HepG2 (cell line): ENCODE measurements at regions not wholly inside any gene's neighbourhood (a gene's known extent, or its start where the extent isn't known, plus 50 kb on each side); places are given as distances from the start of the nearest gene placed in this dataset.

ENCODE experiments used
- FOXA3 ChIP-seq: IDR thresholded peaks from 2 replicates; pipeline ENCODE4 v1.6.1; 2016; ENCODE audit warnings: missing genetic modification reagents, missing compliant biosample characterization
- FOXP1 ChIP-seq, 2 experiments: fragments of 450-650 bp in 1 of 2; IDR thresholded peaks; 2 replicates each; pipeline ENCODE4 v1.6.1; 2017 to 2018; ENCODE audit warnings: antibody characterized with exemption in 1 of 2
- NFE2L1 ChIP-seq: sonication (generic); formaldehyde crosslinking; IDR thresholded peaks from 2 replicates; pipeline ENCODE4 v1.4.0; 2020; ENCODE audit warnings: missing genetic modification reagents, mild to moderate bottlenecking, borderline replicate concordance
- REST ChIP-seq, 2 experiments: IDR thresholded peaks; 2 replicates each; pipeline ENCODE4 v1.6.1; 2011 to 2012; ENCODE audit warnings: low read length in 2 of 2, borderline replicate concordance in 1 of 2, low read depth in 1 of 2, mild to moderate bottlenecking in 1 of 2, moderate library complexity in 1 of 2
- RFX5 ChIP-seq: IDR thresholded peaks from 2 replicates; pipeline ENCODE4 v1.6.1; 2011; ENCODE audit warnings: low read depth, low read length, improper control_type of control experiment
- SP2 ChIP-seq: sonication (generic); formaldehyde crosslinking; IDR thresholded peaks from 2 replicates; pipeline ENCODE4 v1.5.1; 2020; ENCODE audit warnings: mild to moderate bottlenecking, missing genetic modification reagents
- ZNF335 ChIP-seq: sonication (generic); formaldehyde crosslinking; IDR thresholded peaks from 2 replicates; pipeline ENCODE4 v1.4.0; 2020; ENCODE audit warnings: missing genetic modification reagents
- ZSCAN22 ChIP-seq: sonication (generic); formaldehyde crosslinking; IDR thresholded peaks from 2 replicates; pipeline ENCODE4 v1.4.0; 2020; ENCODE audit warnings: mild to moderate bottlenecking, missing genetic modification reagents
- TF ChIP-seq, protein P1 (sequence below): sonication (generic); formaldehyde crosslinking; IDR thresholded peaks from 2 replicates; pipeline ENCODE4 v1.8.0; 2022; ENCODE audit warnings: mild to moderate bottlenecking, missing genetic modification reagents, moderate library complexity
- TF ChIP-seq, protein P2 (sequence below): IDR thresholded peaks from 2 replicates; pipeline ENCODE4 v1.6.1; 2012; ENCODE audit warnings: inconsistent platforms
- TF ChIP-seq, protein P3 (sequence below): sonication (generic); formaldehyde crosslinking; IDR thresholded peaks from 2 replicates; pipeline ENCODE4 v1.5.0; 2020; ENCODE audit warnings: mild to moderate bottlenecking, missing genetic modification reagents, moderate library complexity
- TF ChIP-seq, protein P4 (sequence below): sonication (generic); formaldehyde crosslinking; IDR thresholded peaks from 2 replicates; pipeline ENCODE4 v1.8.1; 2022; ENCODE audit warnings: mild to moderate bottlenecking, missing genetic modification reagents

- no peak for TF ChIP-seq RFX5
- TF ChIP-seq, protein P1, sequence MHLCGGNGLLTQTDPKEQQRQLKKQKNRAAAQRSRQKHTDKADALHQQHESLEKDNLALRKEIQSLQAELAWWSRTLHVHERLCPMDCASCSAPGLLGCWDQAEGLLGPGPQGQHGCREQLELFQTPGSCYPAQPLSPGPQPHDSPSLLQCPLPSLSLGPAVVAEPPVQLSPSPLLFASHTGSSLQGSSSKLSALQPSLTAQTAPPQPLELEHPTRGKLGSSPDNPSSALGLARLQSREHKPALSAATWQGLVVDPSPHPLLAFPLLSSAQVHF (CRISPR knock-in tag): no peak
- TF ChIP-seq NFE2L1 (CRISPR knock-in tag): no peak
- TF ChIP-seq, protein P2, sequence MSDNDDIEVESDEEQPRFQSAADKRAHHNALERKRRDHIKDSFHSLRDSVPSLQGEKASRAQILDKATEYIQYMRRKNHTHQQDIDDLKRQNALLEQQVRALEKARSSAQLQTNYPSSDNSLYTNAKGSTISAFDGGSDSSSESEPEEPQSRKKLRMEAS: no peak
- TF ChIP-seq, protein P3, sequence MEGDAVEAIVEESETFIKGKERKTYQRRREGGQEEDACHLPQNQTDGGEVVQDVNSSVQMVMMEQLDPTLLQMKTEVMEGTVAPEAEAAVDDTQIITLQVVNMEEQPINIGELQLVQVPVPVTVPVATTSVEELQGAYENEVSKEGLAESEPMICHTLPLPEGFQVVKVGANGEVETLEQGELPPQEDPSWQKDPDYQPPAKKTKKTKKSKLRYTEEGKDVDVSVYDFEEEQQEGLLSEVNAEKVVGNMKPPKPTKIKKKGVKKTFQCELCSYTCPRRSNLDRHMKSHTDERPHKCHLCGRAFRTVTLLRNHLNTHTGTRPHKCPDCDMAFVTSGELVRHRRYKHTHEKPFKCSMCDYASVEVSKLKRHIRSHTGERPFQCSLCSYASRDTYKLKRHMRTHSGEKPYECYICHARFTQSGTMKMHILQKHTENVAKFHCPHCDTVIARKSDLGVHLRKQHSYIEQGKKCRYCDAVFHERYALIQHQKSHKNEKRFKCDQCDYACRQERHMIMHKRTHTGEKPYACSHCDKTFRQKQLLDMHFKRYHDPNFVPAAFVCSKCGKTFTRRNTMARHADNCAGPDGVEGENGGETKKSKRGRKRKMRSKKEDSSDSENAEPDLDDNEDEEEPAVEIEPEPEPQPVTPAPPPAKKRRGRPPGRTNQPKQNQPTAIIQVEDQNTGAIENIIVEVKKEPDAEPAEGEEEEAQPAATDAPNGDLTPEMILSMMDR (CRISPR knock-in tag): no peak
- TF ChIP-seq REST (IDR thresholded peaks at IDR 0.05; ENCODE audit: borderline replicate concordance in 1 of 2, low read depth in 1 of 2, low read length in 2 of 2): no peak
- TF ChIP-seq, protein P4, sequence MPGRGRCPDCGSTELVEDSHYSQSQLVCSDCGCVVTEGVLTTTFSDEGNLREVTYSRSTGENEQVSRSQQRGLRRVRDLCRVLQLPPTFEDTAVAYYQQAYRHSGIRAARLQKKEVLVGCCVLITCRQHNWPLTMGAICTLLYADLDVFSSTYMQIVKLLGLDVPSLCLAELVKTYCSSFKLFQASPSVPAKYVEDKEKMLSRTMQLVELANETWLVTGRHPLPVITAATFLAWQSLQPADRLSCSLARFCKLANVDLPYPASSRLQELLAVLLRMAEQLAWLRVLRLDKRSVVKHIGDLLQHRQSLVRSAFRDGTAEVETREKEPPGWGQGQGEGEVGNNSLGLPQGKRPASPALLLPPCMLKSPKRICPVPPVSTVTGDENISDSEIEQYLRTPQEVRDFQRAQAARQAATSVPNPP (CRISPR knock-in tag): no peak
- TF ChIP-seq FOXP1 (IDR thresholded peaks at IDR 0.05): no peak
- no peak for TF ChIP-seq FOXP1 (CRISPR knock-in tag; IDR thresholded peaks at IDR 0.05)
- no peak for TF ChIP-seq SP2 (CRISPR knock-in tag)
- TF ChIP-seq ZNF335 (CRISPR knock-in tag): no peak
- TF ChIP-seq FOXA3: no peak
- no peak for TF ChIP-seq ZSCAN22
Measured at GRCh38 chr10:113322843-113323242, 230.0 kb upstream of the HABP2 start.
